Neuronal stem cell (in vitro differentiated cells): ENCODE measurements at regions not wholly inside any gene's neighbourhood (a gene's known extent, or its start where the extent isn't known, plus 50 kb on each side); places are given as distances from the start of the nearest gene placed in this dataset.

Experiments used
- DNase-seq: peaks from one replicate; pipeline ENCODE4 v3.0.0-alpha.2; 2013; ENCODE audit warnings: low spot score
- H2AFZ ChIP-seq: one replicate; pipeline ENCODE4 v1.6.1; 2013; ENCODE audit warnings: mild to moderate bottlenecking, low read length, inconsistent platforms
- H2AK5ac ChIP-seq: 2 replicates; pipeline ENCODE4 v1.6.1; 2013; ENCODE audit warnings: low read depth, mild to moderate bottlenecking, inconsistent platforms, low read length, moderate library complexity, mixed read lengths
- H2BK120ac ChIP-seq: 2 replicates; pipeline ENCODE4 v1.6.1; 2013; ENCODE audit warnings: low read depth, mild to moderate bottlenecking, inconsistent platforms, low read length, moderate library complexity, mixed read lengths
- H2BK12ac ChIP-seq: one replicate; pipeline ENCODE4 v1.6.1; 2013; ENCODE audit warnings: low read length, inconsistent platforms
- H2BK15ac ChIP-seq: 2 replicates; pipeline ENCODE4 v1.6.1; 2013; ENCODE audit warnings: mild to moderate bottlenecking, low read length, inconsistent platforms, mixed read lengths
- H2BK5ac ChIP-seq: one replicate; pipeline ENCODE4 v1.6.1; 2013; ENCODE audit warnings: inconsistent platforms, mild to moderate bottlenecking, low read length, moderate library complexity
- H3K14ac ChIP-seq: one replicate; pipeline ENCODE4 v1.6.1; 2013; ENCODE audit warnings: low read length, inconsistent platforms
- H3K18ac ChIP-seq: 2 replicates; pipeline ENCODE4 v1.6.1; 2013; ENCODE audit warnings: low read length, inconsistent platforms
- H3K23ac ChIP-seq: 2 replicates; pipeline ENCODE4 v1.6.1; 2013; ENCODE audit warnings: low read depth, mild to moderate bottlenecking, mixed read lengths, low read length, inconsistent platforms; ENCODE audit not compliant: poor library complexity
- H3K27ac ChIP-seq: replicated peaks from 3 replicates; pipeline ENCODE4 v1.5.1; 2013; ENCODE audit warnings: low read length, inconsistent platforms
- H3K27me3 ChIP-seq, 3 experiments: 2 replicates each; pipeline ENCODE4 v1.6.1; 2013; ENCODE audit warnings: low read length in 3 of 3, mild to moderate bottlenecking in 2 of 3, inconsistent platforms in 1 of 3, low read depth in 1 of 3, mixed read lengths in 1 of 3, moderate library complexity in 1 of 3; ENCODE audit not compliant: control insufficient read depth in 3 of 3, insufficient read depth in 3 of 3
- H3K36me3 ChIP-seq, 2 donors: replicated peaks in 1 of 2; 2 replicates each; pipeline ENCODE4 v1.6.1; 2013; ENCODE audit warnings: low read length in 2 of 2; ENCODE audit not compliant: control insufficient read depth in 2 of 2, insufficient read depth in 2 of 2
- H3K4ac ChIP-seq: 2 replicates; pipeline ENCODE4 v1.6.1; 2013; ENCODE audit warnings: inconsistent platforms, mild to moderate bottlenecking, low read length, moderate library complexity
- H3K4me1 ChIP-seq, 2 donors: 1 replicate in 1 of 2; 2 replicates in 1 of 2; pipeline ENCODE4 v1.6.1; 2013; ENCODE audit warnings: low read length in 2 of 2, low read depth in 1 of 2; ENCODE audit not compliant: control insufficient read depth in 2 of 2, insufficient read depth in 1 of 2
- H3K4me2 ChIP-seq: one replicate; pipeline ENCODE4 v1.6.1; 2013; ENCODE audit warnings: mild to moderate bottlenecking, low read length, inconsistent platforms; ENCODE audit not compliant: insufficient read depth, poor library complexity, severe bottlenecking
- H3K4me3 ChIP-seq, 2 donors: 2 replicates each; pipeline ENCODE4 v1.5.1; 2013; ENCODE audit warnings: low read length in 2 of 2, mild to moderate bottlenecking in 2 of 2, inconsistent platforms in 1 of 2, moderate library complexity in 1 of 2
- H3K79me1 ChIP-seq: one replicate; pipeline ENCODE4 v1.6.1; 2013; ENCODE audit warnings: low read depth, mild to moderate bottlenecking, inconsistent platforms, low read length, moderate library complexity
- H3K9ac ChIP-seq: one replicate; pipeline ENCODE4 v1.6.1; 2013; ENCODE audit warnings: mild to moderate bottlenecking, low read depth, low read length, inconsistent platforms; ENCODE audit not compliant: poor library complexity
- H3K9me3 ChIP-seq, 2 donors: replicated peaks in 1 of 2; 2 replicates each; pipeline versions ENCODE3 to v1.6.1; 2013; ENCODE audit warnings: low read length in 2 of 2, mild to moderate bottlenecking in 2 of 2, inconsistent platforms in 1 of 2, low read depth in 1 of 2, mixed read lengths in 1 of 2, moderate library complexity in 1 of 2; ENCODE audit not compliant: control insufficient read depth in 2 of 2, insufficient read depth in 1 of 2
- H4K8ac ChIP-seq: one replicate; pipeline ENCODE4 v1.6.1; 2013; ENCODE audit warnings: low read depth, mild to moderate bottlenecking, inconsistent platforms, low read length, moderate library complexity
- H4K91ac ChIP-seq: one replicate; pipeline ENCODE4 v1.6.1; 2013; ENCODE audit warnings: low read length, low read depth, mild to moderate bottlenecking, inconsistent platforms; ENCODE audit not compliant: poor library complexity
- WGBS, 2 donors: extraction: QIAGEN DNeasy Blood & Tissue Kit; methylation state at CpG; one replicate each; pipeline ENCODE4 v1.1.7; 2013; ENCODE audit warnings: missing lambda C conversion rate in 2 of 2, mixed read lengths in 1 of 2; ENCODE audit not compliant: insufficient read length in 2 of 2, insufficient replicate concordance in 1 of 2; ENCODE audit errors: extremely low coverage in 2 of 2; 5-methylcytosine and 5-hydroxymethylcytosine counted together

- no CpG with 5 or more reads among the region's 3 CpGs for WGBS, 2 donors
- Histone ChIP-seq H3K4me1 (peaks cover 0 to 3% of the 10 kb centered on the region in 2 donors), H3K4me3 (no peak overlapping the region), H2BK120ac (no peak overlapping the region), H3K4me2 (no peak overlapping the region), H2BK12ac (no peak overlapping the region), H2AFZ (no peak overlapping the region), H3K14ac (no peak overlapping the region), H3K18ac (no peak overlapping the region), H3K4ac (no peak overlapping the region), H4K91ac (no peak overlapping the region), H4K8ac (no peak overlapping the region), H2BK5ac (no peak overlapping the region), H3K79me1 (no peaks in the 10 kb centered on the region), H2AK5ac (no peak overlapping the region), H3K9me3 (no peaks in the 10 kb centered on the region), H3K9ac (no peak overlapping the region), H2BK15ac (no peak overlapping the region), H3K27me3 (no peaks in the 10 kb centered on the region), H3K27ac (no peak overlapping the region), H3K23ac (no peak overlapping the region), H3K36me3 (no peaks in the 10 kb centered on the region)
- DNase-seq = no peak
These were observed 327.0 kb downstream of the ETS1 start for GRCh38 chr11:128260398-128260797.

GRCh38 chr11:128259816-128260215, 327.5 kb downstream of the ETS1 start:
- no peaks in the 10 kb centered on the region for H3K36me3 ChIP-seq
- H3K4ac ChIP-seq = no peak overlapping the region
- H2AFZ ChIP-seq = no peak overlapping the region
- H3K14ac ChIP-seq = no peak overlapping the region
- no peak overlapping the region for H3K18ac ChIP-seq
- H3K27me3 ChIP-seq = no peaks in the 10 kb centered on the region
- H3K79me1 ChIP-seq = no peaks in the 10 kb centered on the region
- H2AK5ac ChIP-seq = no peak overlapping the region
- no peaks in the 10 kb centered on the region for H3K9me3 ChIP-seq
- H2BK5ac ChIP-seq = no peak overlapping the region
- H2BK15ac ChIP-seq = no peak overlapping the region
- H3K27ac ChIP-seq = no peak overlapping the region
- DNase-seq = no peak
- no peak overlapping the region for H2BK120ac ChIP-seq
- no peak overlapping the region for H3K4me3 ChIP-seq
- no peak overlapping the region for H3K9ac ChIP-seq
- WGBS, 2 donors = no CpG with 5 or more reads among the region's 1 CpG
- H3K4me1 ChIP-seq = peaks cover 0 to 3% of the 10 kb centered on the region in 2 donors
- H3K4me2 ChIP-seq = no peak overlapping the region
- H2BK12ac ChIP-seq = no peak overlapping the region
- no peak overlapping the region for H4K91ac ChIP-seq
- H3K23ac ChIP-seq = no peak overlapping the region
- H4K8ac ChIP-seq = no peak overlapping the region

GRCh38 chr11:128254941-128255340, 332.4 kb downstream of the ETS1 start:
- Histone ChIP-seq H2BK15ac (no peak overlapping the region), H2BK5ac (no peak overlapping the region), H4K8ac (no peak overlapping the region), H3K9ac (no peak overlapping the region), H3K27ac (no peak overlapping the region), H3K79me1 (no peaks in the 10 kb centered on the region), H3K27me3 (no peaks in the 10 kb centered on the region), H4K91ac (no peak overlapping the region), H3K36me3 (no peaks in the 10 kb centered on the region), H3K4me2 (no peak overlapping the region), H3K4ac (no peak overlapping the region), H2AK5ac (no peak overlapping the region), H2BK120ac (no peak overlapping the region), H3K14ac (no peak overlapping the region), H3K4me1 (no peaks in the 10 kb centered on the region), H3K23ac (no peak overlapping the region), H3K9me3 (no peaks in the 10 kb centered on the region), H2AFZ (no peak overlapping the region), H3K4me3 (no peak overlapping the region), H2BK12ac (no peak overlapping the region), H3K18ac (no peak overlapping the region)
- DNase-seq = no peak

DNA sequence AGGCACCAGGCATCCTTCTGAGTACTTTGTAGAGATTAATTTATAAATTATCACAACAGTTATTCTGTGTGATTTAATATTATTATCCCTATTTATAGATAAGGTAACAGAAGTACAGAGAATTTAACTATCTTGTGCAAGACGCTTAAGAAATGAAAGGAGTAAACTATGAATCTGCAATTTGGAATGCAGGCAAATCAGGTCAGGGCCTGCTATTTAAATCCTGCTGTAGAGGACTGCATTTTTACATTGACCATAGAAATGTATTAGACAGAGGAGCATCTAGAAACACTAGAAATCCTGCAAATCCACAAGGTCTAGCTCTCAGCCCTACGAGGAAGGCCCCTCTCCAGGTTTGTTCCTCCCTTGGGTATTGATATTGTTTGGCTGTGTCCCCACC, 336.2 kb downstream of the ETS1 start:
- no CpG with 5 or more reads among the region's 2 CpGs for WGBS, 2 donors
- H2BK15ac ChIP-seq = no peak overlapping the region
- H3K4me2 ChIP-seq = no peak overlapping the region
- H3K14ac ChIP-seq = no peak overlapping the region
- no peaks in the 10 kb centered on the region for H3K79me1 ChIP-seq
- H2BK120ac ChIP-seq = no peak overlapping the region
- H2AK5ac ChIP-seq = no peak overlapping the region
- H4K8ac ChIP-seq = no peak overlapping the region
- H3K4me3 ChIP-seq = no peak overlapping the region
- H3K9ac ChIP-seq = no peak overlapping the region
- H4K91ac ChIP-seq = no peak overlapping the region
- no peak for DNase-seq
- H2BK5ac ChIP-seq = no peak overlapping the region
- no peak overlapping the region for H3K23ac ChIP-seq
- H3K9me3 ChIP-seq = no peaks in the 10 kb centered on the region
- H3K18ac ChIP-seq = no peak overlapping the region
- H3K36me3 ChIP-seq = no peaks in the 10 kb centered on the region
- no peak overlapping the region for H2BK12ac ChIP-seq
- no peak overlapping the region for H3K4ac ChIP-seq
- H3K4me1 ChIP-seq = peaks cover 3 to 7% of the 10 kb centered on the region in 2 donors
- H3K27ac ChIP-seq = no peak overlapping the region
- H2AFZ ChIP-seq = no peak overlapping the region
- no peaks in the 10 kb centered on the region for H3K27me3 ChIP-seq
